ENCODE measurements at regions not wholly inside any gene's neighbourhood (a gene's known extent, or its start where the extent isn't known, plus 50 kb on each side); places are given as distances from the start of the nearest gene placed in this dataset.

DNA sequence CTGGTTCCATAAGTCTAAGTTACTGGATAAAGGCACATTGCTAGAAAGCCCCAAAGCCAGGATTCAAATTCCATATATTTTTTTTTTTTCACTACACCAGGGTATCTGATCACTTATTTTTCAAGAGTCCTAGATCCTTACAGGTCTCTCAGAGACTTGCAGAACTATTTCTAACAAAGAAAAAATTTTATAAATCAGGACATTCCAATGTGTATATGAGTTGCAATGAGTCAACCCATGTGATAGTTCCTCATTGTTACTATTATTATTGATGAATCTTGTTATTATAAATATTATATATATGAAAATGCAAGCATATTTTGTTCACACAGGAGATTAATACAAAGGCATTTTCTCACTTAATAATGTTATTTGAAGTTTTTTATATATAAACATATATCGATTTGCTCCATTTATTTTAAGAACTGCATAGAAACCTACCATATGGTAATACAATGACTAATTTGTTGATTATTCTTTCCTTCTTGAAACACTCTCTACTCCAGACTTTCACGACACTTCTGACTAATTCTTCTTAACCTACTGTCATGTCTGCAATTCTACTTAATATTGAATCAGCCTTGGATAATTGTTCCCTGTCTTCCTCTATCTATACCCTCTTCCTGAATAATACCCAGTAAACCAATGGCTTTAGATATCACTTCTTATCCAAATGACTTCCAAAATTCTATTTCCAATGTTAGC lies 968.4 kb upstream of the NRXN1 start:
- no peak for TF ChIP-seq POLR2AphosphoS5 (IDR thresholded peaks at IDR 0.05; ENCODE audit: low read depth, low read length)
- TF ChIP-seq, protein P1, sequence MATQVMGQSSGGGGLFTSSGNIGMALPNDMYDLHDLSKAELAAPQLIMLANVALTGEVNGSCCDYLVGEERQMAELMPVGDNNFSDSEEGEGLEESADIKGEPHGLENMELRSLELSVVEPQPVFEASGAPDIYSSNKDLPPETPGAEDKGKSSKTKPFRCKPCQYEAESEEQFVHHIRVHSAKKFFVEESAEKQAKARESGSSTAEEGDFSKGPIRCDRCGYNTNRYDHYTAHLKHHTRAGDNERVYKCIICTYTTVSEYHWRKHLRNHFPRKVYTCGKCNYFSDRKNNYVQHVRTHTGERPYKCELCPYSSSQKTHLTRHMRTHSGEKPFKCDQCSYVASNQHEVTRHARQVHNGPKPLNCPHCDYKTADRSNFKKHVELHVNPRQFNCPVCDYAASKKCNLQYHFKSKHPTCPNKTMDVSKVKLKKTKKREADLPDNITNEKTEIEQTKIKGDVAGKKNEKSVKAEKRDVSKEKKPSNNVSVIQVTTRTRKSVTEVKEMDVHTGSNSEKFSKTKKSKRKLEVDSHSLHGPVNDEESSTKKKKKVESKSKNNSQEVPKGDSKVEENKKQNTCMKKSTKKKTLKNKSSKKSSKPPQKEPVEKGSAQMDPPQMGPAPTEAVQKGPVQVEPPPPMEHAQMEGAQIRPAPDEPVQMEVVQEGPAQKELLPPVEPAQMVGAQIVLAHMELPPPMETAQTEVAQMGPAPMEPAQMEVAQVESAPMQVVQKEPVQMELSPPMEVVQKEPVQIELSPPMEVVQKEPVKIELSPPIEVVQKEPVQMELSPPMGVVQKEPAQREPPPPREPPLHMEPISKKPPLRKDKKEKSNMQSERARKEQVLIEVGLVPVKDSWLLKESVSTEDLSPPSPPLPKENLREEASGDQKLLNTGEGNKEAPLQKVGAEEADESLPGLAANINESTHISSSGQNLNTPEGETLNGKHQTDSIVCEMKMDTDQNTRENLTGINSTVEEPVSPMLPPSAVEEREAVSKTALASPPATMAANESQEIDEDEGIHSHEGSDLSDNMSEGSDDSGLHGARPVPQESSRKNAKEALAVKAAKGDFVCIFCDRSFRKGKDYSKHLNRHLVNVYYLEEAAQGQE (IDR thresholded peaks at IDR 0.05; ENCODE audit: insufficient read depth in 1 of 2, low read depth in 2 of 2, low read length in 2 of 2) = no peak

Measured in PFSK-1 (cell line).